ENCODE measurements at regions not wholly inside any gene's neighbourhood (a gene's known extent, or its start where the extent isn't known, plus 50 kb on each side); places are given as distances from the start of the nearest gene placed in this dataset.

DNA sequence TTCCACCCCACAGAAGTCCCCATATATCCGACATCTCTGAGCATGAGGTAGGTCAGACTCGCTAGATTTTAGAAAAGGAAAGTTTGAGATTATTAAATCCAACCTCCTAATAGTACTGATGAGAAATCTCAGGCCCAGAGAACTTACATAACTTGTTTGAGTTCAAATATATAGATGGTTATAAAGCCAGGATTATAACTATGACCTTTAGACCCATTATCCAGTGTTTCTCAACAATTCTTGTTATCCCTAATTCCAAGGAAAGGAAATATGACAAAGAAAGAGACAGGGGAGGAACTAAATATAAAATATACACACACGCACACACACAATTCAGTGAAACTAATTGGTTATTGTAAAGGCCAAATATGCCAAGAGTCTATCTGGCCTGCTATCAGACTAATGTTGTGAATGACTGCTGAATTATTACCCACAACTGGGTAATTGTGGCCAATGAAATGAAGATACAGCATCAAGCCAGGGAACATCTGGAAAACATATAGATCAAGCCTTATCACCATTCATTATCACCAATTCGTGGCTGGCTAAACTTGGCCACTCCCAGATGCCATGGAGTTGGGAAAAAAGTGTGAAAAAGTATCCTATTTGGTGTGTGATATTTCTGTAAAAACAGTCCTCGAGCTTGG, 248.4 kb downstream of the PRELID2 start:
- Histone ChIP-seq H3K4ac (ENCODE audit: low read depth, low read length) (peak overlapping the region; percentile 60), H3K23ac (ENCODE audit: low read depth, low read length) (0 out of 2 replicates have a peak overlapping the region, but pooled peaks have one; percentile 2), H4K91ac (ENCODE audit: insufficient read depth, low read depth, low read length) (peak overlapping the region; percentile 49), H3K27me3 (ENCODE audit: control insufficient read depth, insufficient read depth, low read length) (no peaks in the 10 kb centered on the region), H2AK9ac (replicated peaks; ENCODE audit: low read depth, low read length, poor library complexity) (no peak overlapping the region), H3K4me2 (ENCODE audit: low read depth, low read length) (no peak overlapping the region), H3K36me3 (ENCODE audit: control insufficient read depth, insufficient read depth, low read length) (no peaks in the 10 kb centered on the region), H3K4me1 (ENCODE audit: control insufficient read depth, insufficient read depth, low read length) (peaks cover 6% of the 10 kb centered on the region), H3K9me1 (ENCODE audit: insufficient read depth, low read length) (peaks cover 3% of the 10 kb centered on the region), H4K5ac (ENCODE audit: low read depth, low read length) (peak overlapping the region; percentile 67; the same call in 1 of the 2 replicates), H2AK5ac (ENCODE audit: low read depth, low read length) (peak overlapping the region; percentile 7; the same call in 1 of the 2 replicates), H3K14ac (replicated peaks; ENCODE audit: low read depth, low read length) (peak overlapping the region; percentile 26; the same call in 1 of the 2 replicates), H3K18ac (ENCODE audit: low read depth, low read length) (peak overlapping the region; percentile 92), H4K20me1 (ENCODE audit: insufficient read depth, low read length) (no peaks in the 10 kb centered on the region), H2BK15ac (ENCODE audit: low read depth, low read length) (peak overlapping the region; percentile 80; the same call in 2 of the 3 replicates), H3K4me3 (ENCODE audit: insufficient read depth, low read depth, low read length) (no peak overlapping the region), H2BK5ac (ENCODE audit: low read depth, low read length, poor library complexity, severe bottlenecking) (peak overlapping the region; percentile 73), H2BK120ac (ENCODE audit: low read depth, low read length) (peak overlapping the region; percentile 86), H3K79me1 (ENCODE audit: low read depth in 1 of 2, low read length in 2 of 2) (no peaks in the 10 kb centered on the region), H3K9ac (ENCODE audit: low read depth, low read length) (no peak overlapping the region), H4K8ac (ENCODE audit: low read depth in 2 of 2, low read length in 2 of 2) (peak overlapping the region; percentile 44 to 51; a peak in 3 of 4 replicates), H2BK20ac (ENCODE audit: low read depth, low read length) (peak overlapping the region; percentile 96), H3K56ac (ENCODE audit: extremely low read depth, insufficient read depth, low read length) (no peak overlapping the region), H2AFZ (replicated peaks; ENCODE audit: low read length, poor library complexity) (peak overlapping the region; percentile 15), H3K27ac (ENCODE audit: insufficient read depth, low read length) (peak overlapping the region; percentile 5; the same call in 1 of the 2 replicates), H3K9me3 (ENCODE audit: control insufficient read depth, insufficient read depth, low read length) (no peaks in the 10 kb centered on the region)
- DNase-seq (no peak), ATAC-seq (ENCODE audit: low read depth) (no peak)
- dilution Hi-C loops (cut with HindIII; ENCODE audit: low sequenced_read_pairs, unreplicated experiment), result no loop called here
- in situ Hi-C loops (cut with MboI; ENCODE audit: low sequenced_read_pairs), result no loop called here
- no TSS peak for BruUV-seq (replicated peaks)
- intact Hi-C loops (cut with micrococcal nuclease), result loop anchor here (5.0 kb wide), 1 partner anchor 104 kb away; no protein-coding TSS in a partner anchor
- ChIA-PET POLR2A (ENCODE audit: unreplicated experiment) (no interaction called here), CTCF (no interaction called here)
- 80% methylated on average over 1 of the region's 5 CpGs; no CpG with 5 or more reads in 1 of the 2 experiments for WGBS, 2 experiments (ENCODE audit: extremely low coverage in 2 of 2, insufficient read length in 1 of 2)
- TF ChIP-seq, protein P1, sequence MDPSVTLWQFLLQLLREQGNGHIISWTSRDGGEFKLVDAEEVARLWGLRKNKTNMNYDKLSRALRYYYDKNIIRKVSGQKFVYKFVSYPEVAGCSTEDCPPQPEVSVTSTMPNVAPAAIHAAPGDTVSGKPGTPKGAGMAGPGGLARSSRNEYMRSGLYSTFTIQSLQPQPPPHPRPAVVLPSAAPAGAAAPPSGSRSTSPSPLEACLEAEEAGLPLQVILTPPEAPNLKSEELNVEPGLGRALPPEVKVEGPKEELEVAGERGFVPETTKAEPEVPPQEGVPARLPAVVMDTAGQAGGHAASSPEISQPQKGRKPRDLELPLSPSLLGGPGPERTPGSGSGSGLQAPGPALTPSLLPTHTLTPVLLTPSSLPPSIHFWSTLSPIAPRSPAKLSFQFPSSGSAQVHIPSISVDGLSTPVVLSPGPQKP (IDR thresholded peaks at IDR 0.05; ENCODE audit: borderline replicate concordance, low read depth, low read length), result no peak
- no peak for TF ChIP-seq MAFK (IDR thresholded peaks at IDR 0.05; ENCODE audit: low read depth, low read length)
- no peak for TF ChIP-seq CEBPB (IDR thresholded peaks at IDR 0.05; ENCODE audit: low read depth, low read length)
- no peak for TF ChIP-seq SMC3 (IDR thresholded peaks at IDR 0.05; ENCODE audit: low read depth, low read length)
- TF ChIP-seq CHD1 (IDR thresholded peaks at IDR 0.05; ENCODE audit: low read depth, low read length), result no peak
- TF ChIP-seq RAD21 (IDR thresholded peaks at IDR 0.05; ENCODE audit: low read length), result no peak
- TF ChIP-seq, protein P2, sequence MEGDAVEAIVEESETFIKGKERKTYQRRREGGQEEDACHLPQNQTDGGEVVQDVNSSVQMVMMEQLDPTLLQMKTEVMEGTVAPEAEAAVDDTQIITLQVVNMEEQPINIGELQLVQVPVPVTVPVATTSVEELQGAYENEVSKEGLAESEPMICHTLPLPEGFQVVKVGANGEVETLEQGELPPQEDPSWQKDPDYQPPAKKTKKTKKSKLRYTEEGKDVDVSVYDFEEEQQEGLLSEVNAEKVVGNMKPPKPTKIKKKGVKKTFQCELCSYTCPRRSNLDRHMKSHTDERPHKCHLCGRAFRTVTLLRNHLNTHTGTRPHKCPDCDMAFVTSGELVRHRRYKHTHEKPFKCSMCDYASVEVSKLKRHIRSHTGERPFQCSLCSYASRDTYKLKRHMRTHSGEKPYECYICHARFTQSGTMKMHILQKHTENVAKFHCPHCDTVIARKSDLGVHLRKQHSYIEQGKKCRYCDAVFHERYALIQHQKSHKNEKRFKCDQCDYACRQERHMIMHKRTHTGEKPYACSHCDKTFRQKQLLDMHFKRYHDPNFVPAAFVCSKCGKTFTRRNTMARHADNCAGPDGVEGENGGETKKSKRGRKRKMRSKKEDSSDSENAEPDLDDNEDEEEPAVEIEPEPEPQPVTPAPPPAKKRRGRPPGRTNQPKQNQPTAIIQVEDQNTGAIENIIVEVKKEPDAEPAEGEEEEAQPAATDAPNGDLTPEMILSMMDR (conservative IDR thresholded peaks at IDR 0.05; ENCODE audit: low read depth, low read length), result no peak
- TF ChIP-seq MAZ (IDR thresholded peaks at IDR 0.05; ENCODE audit: borderline replicate concordance, low read depth, low read length), result no peak
- TF ChIP-seq NFE2L2 (IDR thresholded peaks at IDR 0.05; ENCODE audit: low read depth, low read length), result no peak
- no peak for TF ChIP-seq RCOR1 (IDR thresholded peaks at IDR 0.05; ENCODE audit: insufficient replicate concordance, low read length)
- TF ChIP-seq, protein P3, sequence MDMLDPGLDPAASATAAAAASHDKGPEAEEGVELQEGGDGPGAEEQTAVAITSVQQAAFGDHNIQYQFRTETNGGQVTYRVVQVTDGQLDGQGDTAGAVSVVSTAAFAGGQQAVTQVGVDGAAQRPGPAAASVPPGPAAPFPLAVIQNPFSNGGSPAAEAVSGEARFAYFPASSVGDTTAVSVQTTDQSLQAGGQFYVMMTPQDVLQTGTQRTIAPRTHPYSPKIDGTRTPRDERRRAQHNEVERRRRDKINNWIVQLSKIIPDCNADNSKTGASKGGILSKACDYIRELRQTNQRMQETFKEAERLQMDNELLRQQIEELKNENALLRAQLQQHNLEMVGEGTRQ (IDR thresholded peaks at IDR 0.05; ENCODE audit: low read depth, low read length), result no peak
- TF ChIP-seq POLR2A (IDR thresholded peaks at IDR 0.05; ENCODE audit: low read depth, low read length), result no peak
- no peak for TF ChIP-seq MXI1 (IDR thresholded peaks at IDR 0.05; ENCODE audit: borderline replicate concordance, low read depth, low read length)
- TF ChIP-seq RFX5 (IDR thresholded peaks at IDR 0.05; ENCODE audit: low read depth, low read length), result no peak
- no peak for TF ChIP-seq BHLHE40 (IDR thresholded peaks at IDR 0.05; ENCODE audit: low read depth, low read length)

All from IMR-90 (cell line).